WERI-Rb-1 (cell line): ENCODE measurements at regions not wholly inside any gene's neighbourhood (a gene's known extent, or its start where the extent isn't known, plus 50 kb on each side); places are given as distances from the start of the nearest gene placed in this dataset.

Experiments
- DNase-seq: peaks from one replicate; pipeline ENCODE4 v3.0.0-alpha.2; 2020
- H3K27ac ChIP-seq: fragments of 250-450 bp; sonication (Bioruptor Pico); 2 replicates; pipeline ENCODE4 v1.5.1; 2020; ENCODE audit warnings: mild to moderate bottlenecking, moderate library complexity
- H3K27me3 ChIP-seq: fragments of 250-450 bp; sonication (Bioruptor Pico); 2 replicates; pipeline ENCODE4 v1.5.1; 2021; ENCODE audit warnings: mild to moderate bottlenecking, low read depth, moderate library complexity; ENCODE audit not compliant: insufficient read depth, severe bottlenecking
- H3K36me3 ChIP-seq: fragments of 250-450 bp; sonication (Bioruptor Pico); 2 replicates; pipeline ENCODE4 v1.5.1; 2020; ENCODE audit warnings: mild to moderate bottlenecking, moderate library complexity
- H3K4me3 ChIP-seq: 2 replicates; pipeline ENCODE4 v1.5.1; 2011; ENCODE audit warnings: low read depth, mild to moderate bottlenecking, control low read depth, low read length
- H3K9me3 ChIP-seq: fragments of 250-450 bp; sonication (Bioruptor Pico); 2 replicates; pipeline ENCODE4 v1.5.1; 2021; ENCODE audit warnings: mild to moderate bottlenecking, moderate library complexity; ENCODE audit not compliant: severe bottlenecking
- TF ChIP-seq, protein P1 (sequence below): IDR thresholded peaks from 2 replicates; pipeline ENCODE4 v1.5.1; 2011; ENCODE audit warnings: low read depth, mild to moderate bottlenecking, control low read depth, inconsistent platforms, low read length

DNA sequence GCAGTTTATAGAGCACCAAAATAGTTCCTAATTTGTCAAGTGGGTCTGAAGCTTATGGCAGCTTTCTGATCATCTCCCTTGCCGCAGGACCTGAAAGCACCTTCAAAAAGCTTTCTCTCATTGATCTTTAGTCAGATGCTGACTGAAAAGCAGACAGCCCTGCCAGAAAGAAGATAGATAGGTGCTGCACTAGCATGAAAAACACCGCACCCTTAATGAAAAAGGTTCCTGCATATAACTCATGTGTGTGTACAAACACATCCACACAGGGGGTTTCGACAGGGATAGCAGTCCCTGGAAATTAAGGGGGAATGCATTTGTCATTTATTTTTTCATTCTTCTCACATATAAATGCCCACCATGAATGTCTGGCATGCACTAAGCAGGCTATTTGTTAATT lies 361.7 kb upstream of the SNX7 start:
- no peaks in the 10 kb centered on the region for H3K9me3 ChIP-seq
- no peak for DNase-seq
- no peaks in the 10 kb centered on the region for H3K27me3 ChIP-seq
- TF ChIP-seq, protein P1, sequence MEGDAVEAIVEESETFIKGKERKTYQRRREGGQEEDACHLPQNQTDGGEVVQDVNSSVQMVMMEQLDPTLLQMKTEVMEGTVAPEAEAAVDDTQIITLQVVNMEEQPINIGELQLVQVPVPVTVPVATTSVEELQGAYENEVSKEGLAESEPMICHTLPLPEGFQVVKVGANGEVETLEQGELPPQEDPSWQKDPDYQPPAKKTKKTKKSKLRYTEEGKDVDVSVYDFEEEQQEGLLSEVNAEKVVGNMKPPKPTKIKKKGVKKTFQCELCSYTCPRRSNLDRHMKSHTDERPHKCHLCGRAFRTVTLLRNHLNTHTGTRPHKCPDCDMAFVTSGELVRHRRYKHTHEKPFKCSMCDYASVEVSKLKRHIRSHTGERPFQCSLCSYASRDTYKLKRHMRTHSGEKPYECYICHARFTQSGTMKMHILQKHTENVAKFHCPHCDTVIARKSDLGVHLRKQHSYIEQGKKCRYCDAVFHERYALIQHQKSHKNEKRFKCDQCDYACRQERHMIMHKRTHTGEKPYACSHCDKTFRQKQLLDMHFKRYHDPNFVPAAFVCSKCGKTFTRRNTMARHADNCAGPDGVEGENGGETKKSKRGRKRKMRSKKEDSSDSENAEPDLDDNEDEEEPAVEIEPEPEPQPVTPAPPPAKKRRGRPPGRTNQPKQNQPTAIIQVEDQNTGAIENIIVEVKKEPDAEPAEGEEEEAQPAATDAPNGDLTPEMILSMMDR = no peak
- H3K4me3 ChIP-seq = no peak overlapping the region
- H3K36me3 ChIP-seq = no peaks in the 10 kb centered on the region
- no peak overlapping the region for H3K27ac ChIP-seq

GRCh38 chr1:98299313-98299712 lies 362.2 kb upstream of the SNX7 start:
- Histone ChIP-seq H3K36me3 (no peaks in the 10 kb centered on the region), H3K4me3 (no peak overlapping the region), H3K27ac (no peak overlapping the region), H3K27me3 (no peaks in the 10 kb centered on the region), H3K9me3 (no peaks in the 10 kb centered on the region)
- DNase-seq = no peak
- TF ChIP-seq, protein P1 = no peak

- DNase-seq = no peak
- Histone ChIP-seq H3K27ac (no peak overlapping the region), H3K36me3 (no peaks in the 10 kb centered on the region), H3K27me3 (no peaks in the 10 kb centered on the region), H3K4me3 (no peak overlapping the region), H3K9me3 (no peaks in the 10 kb centered on the region)
- TF ChIP-seq, protein P1 = no peak
These were observed 363.2 kb upstream of the SNX7 start for GRCh38 chr1:98298319-98298718.

DNA sequence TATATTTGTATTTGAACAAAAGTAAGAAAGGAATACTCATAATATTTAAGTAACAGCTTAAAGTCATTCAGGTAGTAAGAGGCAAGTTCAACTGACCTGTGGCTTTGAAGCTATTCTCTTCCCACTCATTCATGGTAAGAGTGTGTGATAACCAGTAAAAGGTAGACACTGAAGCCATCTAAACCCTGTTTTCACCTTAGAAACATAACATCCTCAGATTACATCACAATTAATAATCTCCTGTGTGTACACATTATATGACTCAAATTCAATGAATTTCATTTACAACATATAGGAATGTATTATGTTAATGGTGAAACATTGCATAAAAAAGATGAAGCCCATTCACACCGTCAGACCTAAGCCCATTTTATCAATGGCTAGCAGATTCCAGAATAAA lies 364.8 kb upstream of the SNX7 start:
- Histone ChIP-seq H3K27ac (no peak overlapping the region), H3K27me3 (no peaks in the 10 kb centered on the region), H3K9me3 (no peaks in the 10 kb centered on the region), H3K4me3 (no peak overlapping the region), H3K36me3 (no peaks in the 10 kb centered on the region)
- DNase-seq = no peak
- TF ChIP-seq, protein P1 = no peak

- no peaks in the 10 kb centered on the region for H3K27me3 ChIP-seq
- H3K4me3 ChIP-seq = no peak overlapping the region
- no peak overlapping the region for H3K27ac ChIP-seq
- H3K36me3 ChIP-seq = no peaks in the 10 kb centered on the region
- TF ChIP-seq, protein P1 = no peak
- no peak for DNase-seq
- no peaks in the 10 kb centered on the region for H3K9me3 ChIP-seq
These were observed 367.4 kb upstream of the SNX7 start for GRCh38 chr1:98294127-98294526.

DNA sequence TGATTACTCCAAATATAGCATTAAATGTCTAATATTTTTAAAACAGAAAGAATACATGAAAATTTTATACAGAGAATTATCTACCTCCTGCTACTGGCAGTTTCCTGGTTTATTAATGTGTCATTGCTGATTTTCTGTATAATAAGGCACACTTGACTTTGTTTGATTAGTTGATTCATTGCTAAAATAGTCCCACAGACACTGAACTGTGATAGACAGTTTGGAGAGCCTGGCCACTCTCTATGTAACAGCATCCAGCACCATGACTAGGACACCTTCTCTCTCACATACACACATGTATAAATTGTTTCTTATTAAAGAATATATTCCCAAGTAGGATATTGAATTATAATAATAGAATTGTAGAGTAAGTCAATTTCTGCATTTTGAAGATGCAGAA lies 368.5 kb upstream of the SNX7 start:
- no peak overlapping the region for H3K27ac ChIP-seq
- H3K36me3 ChIP-seq = no peaks in the 10 kb centered on the region
- TF ChIP-seq, protein P1 = no peak
- no peak overlapping the region for H3K4me3 ChIP-seq
- H3K27me3 ChIP-seq = no peaks in the 10 kb centered on the region
- no peak for DNase-seq
- H3K9me3 ChIP-seq = no peaks in the 10 kb centered on the region
